Lung (tissue), 11 donors: ENCODE measurements at regions not wholly inside any gene's neighbourhood (a gene's known extent, or its start where the extent isn't known, plus 50 kb on each side); places are given as distances from the start of the nearest gene placed in this dataset.

Source experiments
- ATAC-seq: fragments of 200-7000 bp; cut with Tn5 transposase; one replicate; pipeline ENCODE4 v1.9.1; 2020; ENCODE audit warnings: moderate number of reproducible peaks; ENCODE audit not compliant: insufficient read depth, low FRiP score
- DNase-seq, 3 donors: peaks; one replicate each; pipeline ENCODE4 v3.0.0-alpha.2; 2013 to 2017
- H3K27ac ChIP-seq, 2 donors: one replicate each; pipeline ENCODE4 v1.5.1; 2013; ENCODE audit warnings: mild to moderate bottlenecking in 2 of 2, moderate library complexity in 2 of 2, control low read depth in 1 of 2, inconsistent platforms in 1 of 2, low read depth in 1 of 2, low read length in 1 of 2
- H3K27me3 ChIP-seq, 3 donors: one replicate each; pipeline ENCODE4 v1.5.1; 2013; ENCODE audit warnings: low read length in 2 of 3; ENCODE audit not compliant: control insufficient read depth in 3 of 3, insufficient read depth in 3 of 3
- H3K36me3 ChIP-seq, 4 donors: one replicate each; pipeline ENCODE4 v1.5.1; 2013; ENCODE audit warnings: low read length in 4 of 4, mild to moderate bottlenecking in 1 of 4, moderate library complexity in 1 of 4; ENCODE audit not compliant: control insufficient read depth in 4 of 4, insufficient read depth in 4 of 4
- H3K4me1 ChIP-seq, 5 donors: one replicate each; pipeline ENCODE4 v1.5.1; 2013; ENCODE audit warnings: low read length in 5 of 5, mild to moderate bottlenecking in 2 of 5, moderate library complexity in 1 of 5; ENCODE audit not compliant: control insufficient read depth in 5 of 5, insufficient read depth in 5 of 5
- H3K4me3 ChIP-seq: one replicate; pipeline ENCODE4 v1.5.1; 2013; ENCODE audit warnings: mild to moderate bottlenecking, control low read depth, moderate library complexity
- H3K9ac ChIP-seq, 2 donors: one replicate each; pipeline ENCODE4 v1.5.1; 2013; ENCODE audit warnings: low read length in 2 of 2, control low read depth in 1 of 2; ENCODE audit not compliant: insufficient read depth in 1 of 2
- H3K9me3 ChIP-seq, 4 donors: one replicate each; pipeline ENCODE4 v1.5.1; 2013; ENCODE audit warnings: low read length in 3 of 4, mild to moderate bottlenecking in 1 of 4, moderate library complexity in 1 of 4; ENCODE audit not compliant: control insufficient read depth in 4 of 4, insufficient read depth in 3 of 4
- WGBS, 2 donors: extraction: QIAGEN DNeasy Blood & Tissue Kit; methylation state at CpG; one replicate each; pipeline ENCODE4 v1.1.7; 2013; 5-methylcytosine and 5-hydroxymethylcytosine counted together
- TF ChIP-seq, protein P1 (sequence below): IDR thresholded peaks from 2 replicates; pipeline ENCODE4 v1.5.1; 2012; ENCODE audit warnings: mild to moderate bottlenecking; ENCODE audit errors: control extremely low read depth, extremely low read depth
- donor health status: control.
- donor health status: control.
- donor health status: Bipolar disorder and iron deficiency.
- donor health status: healthy.
- donor health status: DM: yes; HTN: yes; CAD: no.

- DNase-seq, result no peak
- WGBS, 2 donors, result 83 to 86% methylated on average over 3 of the region's 3 CpGs
- Histone ChIP-seq H3K4me1 (peaks cover 2 to 31% (median 6%) of the 10 kb centered on the region in 5 donors), H3K36me3 (no peaks in the 10 kb centered on the region), H3K9ac (no peak overlapping the region), H3K27me3 (no peaks in the 10 kb centered on the region), H3K27ac (no peak overlapping the region), H3K9me3 (no peaks in the 10 kb centered on the region), H3K4me3 (no peak overlapping the region)
- TF ChIP-seq, protein P1, sequence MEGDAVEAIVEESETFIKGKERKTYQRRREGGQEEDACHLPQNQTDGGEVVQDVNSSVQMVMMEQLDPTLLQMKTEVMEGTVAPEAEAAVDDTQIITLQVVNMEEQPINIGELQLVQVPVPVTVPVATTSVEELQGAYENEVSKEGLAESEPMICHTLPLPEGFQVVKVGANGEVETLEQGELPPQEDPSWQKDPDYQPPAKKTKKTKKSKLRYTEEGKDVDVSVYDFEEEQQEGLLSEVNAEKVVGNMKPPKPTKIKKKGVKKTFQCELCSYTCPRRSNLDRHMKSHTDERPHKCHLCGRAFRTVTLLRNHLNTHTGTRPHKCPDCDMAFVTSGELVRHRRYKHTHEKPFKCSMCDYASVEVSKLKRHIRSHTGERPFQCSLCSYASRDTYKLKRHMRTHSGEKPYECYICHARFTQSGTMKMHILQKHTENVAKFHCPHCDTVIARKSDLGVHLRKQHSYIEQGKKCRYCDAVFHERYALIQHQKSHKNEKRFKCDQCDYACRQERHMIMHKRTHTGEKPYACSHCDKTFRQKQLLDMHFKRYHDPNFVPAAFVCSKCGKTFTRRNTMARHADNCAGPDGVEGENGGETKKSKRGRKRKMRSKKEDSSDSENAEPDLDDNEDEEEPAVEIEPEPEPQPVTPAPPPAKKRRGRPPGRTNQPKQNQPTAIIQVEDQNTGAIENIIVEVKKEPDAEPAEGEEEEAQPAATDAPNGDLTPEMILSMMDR, result no peak
- no peak for ATAC-seq
Observed at GRCh38 chr6:139751179-139751578, 376.7 kb upstream of the CITED2 start.

- DNase-seq (peak in 1 of 3 donors; percentile 27), ATAC-seq (peak; percentile 60)
- 45 to 54% methylated on average over 5 of the region's 5 CpGs for WGBS, 2 donors
- TF ChIP-seq, protein P1, result no peak
- Histone ChIP-seq H3K27me3 (no peaks in the 10 kb centered on the region), H3K36me3 (no peaks in the 10 kb centered on the region), H3K4me1 (peaks cover 0 to 9% (median 4%) of the 10 kb centered on the region in 5 donors), H3K27ac (no peak overlapping the region), H3K9ac (no peak overlapping the region), H3K4me3 (no peak overlapping the region), H3K9me3 (no peaks in the 10 kb centered on the region)
Observed at GRCh38 chr6:139748353-139749146, 374.1 kb upstream of the CITED2 start.

- 77 to 83% methylated on average over 5 of the region's 5 CpGs for WGBS, 2 donors
- DNase-seq (no peak), ATAC-seq (no peak)
- H3K9ac ChIP-seq, result no peak overlapping the region
- H3K9me3 ChIP-seq, result no peaks in the 10 kb centered on the region
- peak overlapping the region in 1 of 2 donors; percentile 53 for H3K27ac ChIP-seq
- no peaks in the 10 kb centered on the region for H3K36me3 ChIP-seq
- TF ChIP-seq, protein P1, result no peak
- H3K4me1 ChIP-seq, result peaks cover 0 to 7% (median 5%) of the 10 kb centered on the region in 5 donors
- H3K27me3 ChIP-seq, result no peaks in the 10 kb centered on the region
- no peak overlapping the region for H3K4me3 ChIP-seq
Observed at GRCh38 chr6:139747154-139747553, 372.7 kb upstream of the CITED2 start.
